Endothelial cell (in vitro differentiated cells): ENCODE measurements at regions not wholly inside any gene's neighbourhood (a gene's known extent, or its start where the extent isn't known, plus 50 kb on each side); places are given as distances from the start of the nearest gene placed in this dataset.

Experiments
- DNase-seq: peaks from one replicate; pipeline ENCODE4 v3.0.0; 2021; ENCODE audit warnings: low spot score
- H3K27ac Mint-ChIP-seq: one replicate; pipeline ENCODE4 v1.8.0; 2021; ENCODE audit warnings: mixed read lengths, inconsistent platforms; ENCODE audit not compliant: unreplicated experiment
- H3K27me3 Mint-ChIP-seq: one replicate; pipeline ENCODE4 v1.8.0; 2021; ENCODE audit warnings: mild to moderate bottlenecking, moderate library complexity, mixed read lengths, inconsistent platforms; ENCODE audit not compliant: unreplicated experiment
- H3K36me3 Mint-ChIP-seq: one replicate; pipeline ENCODE4 v1.8.0; 2021; ENCODE audit warnings: mild to moderate bottlenecking, low read depth, mixed read lengths, inconsistent platforms; ENCODE audit not compliant: unreplicated experiment
- H3K4me1 Mint-ChIP-seq: one replicate; pipeline ENCODE4 v1.8.0; 2021; ENCODE audit warnings: mild to moderate bottlenecking, mixed read lengths, inconsistent platforms; ENCODE audit not compliant: unreplicated experiment
- H3K4me3 Mint-ChIP-seq: one replicate; pipeline ENCODE4 v1.8.0; 2021; ENCODE audit warnings: mild to moderate bottlenecking, mixed read lengths, inconsistent platforms; ENCODE audit not compliant: unreplicated experiment
- H3K9me3 Mint-ChIP-seq: one replicate; pipeline ENCODE4 v1.8.0; 2021; ENCODE audit warnings: mixed read lengths, inconsistent platforms; ENCODE audit not compliant: unreplicated experiment
- TF ChIP-seq, protein P1 (sequence below): fragments of 200-600 bp; sonication (generic); IDR thresholded peaks from one replicate; pipeline ENCODE4 v1.5.0; 2021; ENCODE audit warnings: antibody characterized with exemption; ENCODE audit not compliant: unreplicated experiment

- Mint-ChIP-seq H3K36me3 (no peaks in the 10 kb centered on the region), H3K4me1 (no peaks in the 10 kb centered on the region), H3K27me3 (no peaks in the 10 kb centered on the region), H3K4me3 (no peak overlapping the region), H3K9me3 (no peaks in the 10 kb centered on the region), H3K27ac (no peak overlapping the region)
- TF ChIP-seq, protein P1, sequence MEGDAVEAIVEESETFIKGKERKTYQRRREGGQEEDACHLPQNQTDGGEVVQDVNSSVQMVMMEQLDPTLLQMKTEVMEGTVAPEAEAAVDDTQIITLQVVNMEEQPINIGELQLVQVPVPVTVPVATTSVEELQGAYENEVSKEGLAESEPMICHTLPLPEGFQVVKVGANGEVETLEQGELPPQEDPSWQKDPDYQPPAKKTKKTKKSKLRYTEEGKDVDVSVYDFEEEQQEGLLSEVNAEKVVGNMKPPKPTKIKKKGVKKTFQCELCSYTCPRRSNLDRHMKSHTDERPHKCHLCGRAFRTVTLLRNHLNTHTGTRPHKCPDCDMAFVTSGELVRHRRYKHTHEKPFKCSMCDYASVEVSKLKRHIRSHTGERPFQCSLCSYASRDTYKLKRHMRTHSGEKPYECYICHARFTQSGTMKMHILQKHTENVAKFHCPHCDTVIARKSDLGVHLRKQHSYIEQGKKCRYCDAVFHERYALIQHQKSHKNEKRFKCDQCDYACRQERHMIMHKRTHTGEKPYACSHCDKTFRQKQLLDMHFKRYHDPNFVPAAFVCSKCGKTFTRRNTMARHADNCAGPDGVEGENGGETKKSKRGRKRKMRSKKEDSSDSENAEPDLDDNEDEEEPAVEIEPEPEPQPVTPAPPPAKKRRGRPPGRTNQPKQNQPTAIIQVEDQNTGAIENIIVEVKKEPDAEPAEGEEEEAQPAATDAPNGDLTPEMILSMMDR = no peak
- no peak for DNase-seq
Measured at GRCh38 chr5:45037927-45038326, 229.2 kb downstream of the MRPS30 start.

- TF ChIP-seq, protein P1 = peak; percentile 75
- no peaks in the 10 kb centered on the region for H3K36me3 Mint-ChIP-seq
- peak; percentile 7 for DNase-seq
- H3K4me1 Mint-ChIP-seq = no peaks in the 10 kb centered on the region
- no peaks in the 10 kb centered on the region for H3K9me3 Mint-ChIP-seq
- no peak overlapping the region for H3K4me3 Mint-ChIP-seq
- H3K27me3 Mint-ChIP-seq = no peaks in the 10 kb centered on the region
- no peak overlapping the region for H3K27ac Mint-ChIP-seq
Measured at GRCh38 chr5:45038366-45038987, 229.7 kb downstream of the MRPS30 start.

GRCh38 chr5:45042283-45042682 lies 233.5 kb downstream of the MRPS30 start:
- Mint-ChIP-seq H3K27me3 (no peaks in the 10 kb centered on the region), H3K4me1 (no peaks in the 10 kb centered on the region), H3K4me3 (no peak overlapping the region), H3K9me3 (no peaks in the 10 kb centered on the region), H3K27ac (no peak overlapping the region), H3K36me3 (no peaks in the 10 kb centered on the region)
- TF ChIP-seq, protein P1 = no peak
- no peak for DNase-seq

- DNase-seq = no peak
- H3K4me3 Mint-ChIP-seq = no peak overlapping the region
- H3K36me3 Mint-ChIP-seq = no peaks in the 10 kb centered on the region
- H3K9me3 Mint-ChIP-seq = no peaks in the 10 kb centered on the region
- H3K4me1 Mint-ChIP-seq = no peaks in the 10 kb centered on the region
- TF ChIP-seq, protein P1 = no peak
- H3K27me3 Mint-ChIP-seq = peaks cover 4% of the 10 kb centered on the region
- no peak overlapping the region for H3K27ac Mint-ChIP-seq
Measured at GRCh38 chr5:45057564-45057963, 248.8 kb downstream of the MRPS30 start.

GRCh38 chr5:45060724-45061123 lies 252.0 kb downstream of the MRPS30 start:
- Mint-ChIP-seq H3K4me3 (no peak overlapping the region), H3K36me3 (no peaks in the 10 kb centered on the region), H3K27ac (no peak overlapping the region), H3K4me1 (no peaks in the 10 kb centered on the region), H3K9me3 (no peaks in the 10 kb centered on the region), H3K27me3 (peaks cover 4% of the 10 kb centered on the region)
- DNase-seq = no peak
- TF ChIP-seq, protein P1 = no peak
